ENCODE measurements at regions not wholly inside any gene's neighbourhood (a gene's known extent, or its start where the extent isn't known, plus 50 kb on each side); places are given as distances from the start of the nearest gene placed in this dataset.
A peak's percentile ranks its signal among the peaks of the same experiment; 100 is the strongest.
"Not testable (repeated sequence)": the region's sequence is repeated elsewhere in the genome, so short reads cannot be mapped to it uniquely, and the experiment has no call there.

- DNase-seq (ENCODE audit: low read depth in 3 of 3), result no peak
Measured at GRCh38 chrX:104376937-104377336, 122.2 kb upstream of the ESX1 start.

- no peak for DNase-seq (ENCODE audit: low read depth in 3 of 3)
Measured at GRCh38 chrX:104372547-104372946, 117.8 kb upstream of the ESX1 start.

GRCh38 chrX:104370089-104370488 is 115.4 kb upstream of the ESX1 start:
- DNase-seq (ENCODE audit: low read depth in 3 of 3), result no peak

- DNase-seq (ENCODE audit: low read depth in 3 of 3), result not testable (repeated sequence)
Measured at GRCh38 chrX:104360774-104361173, 106.0 kb upstream of the ESX1 start.

- DNase-seq (ENCODE audit: low read depth in 3 of 3), result no peak
Measured at GRCh38 chrX:104359124-104359523, 104.4 kb upstream of the ESX1 start.

- DNase-seq (ENCODE audit: low read depth in 3 of 3), result no peak
Measured at GRCh38 chrX:104351173-104351769, 96.5 kb upstream of the ESX1 start.

- no peak for DNase-seq (ENCODE audit: low read depth in 3 of 3)
Measured at GRCh38 chrX:104347860-104348259, 93.1 kb upstream of the ESX1 start.

- DNase-seq (ENCODE audit: low read depth in 3 of 3), result peak in 2 of 3 donors; percentile 10 to 41
Measured at GRCh38 chrX:104343428-104344129, 88.8 kb upstream of the ESX1 start.

- DNase-seq (ENCODE audit: low read depth in 3 of 3), result no peak
Measured at GRCh38 chrX:104342065-104342464, 87.3 kb upstream of the ESX1 start.

GRCh38 chrX:104335756-104336155 is 81.0 kb upstream of the ESX1 start:
- no peak for DNase-seq (ENCODE audit: low read depth in 3 of 3)

GRCh38 chrX:104334971-104335370 is 80.2 kb upstream of the ESX1 start:
- DNase-seq (ENCODE audit: low read depth in 3 of 3), result no peak

- DNase-seq (ENCODE audit: low read depth in 3 of 3), result no peak
Measured at GRCh38 chrX:104330966-104331365, 76.2 kb upstream of the ESX1 start.

- no peak for DNase-seq (ENCODE audit: low read depth in 3 of 3)
Measured at GRCh38 chrX:104329731-104330130, 75.0 kb upstream of the ESX1 start.

- no peak for DNase-seq (ENCODE audit: low read depth in 3 of 3)
Measured at GRCh38 chrX:104325213-104325585, 70.5 kb upstream of the ESX1 start.

GRCh38 chrX:104324461-104325212 is 69.9 kb upstream of the ESX1 start:
- no peak for DNase-seq (ENCODE audit: low read depth in 3 of 3)

- no peak for DNase-seq (ENCODE audit: low read depth in 3 of 3)
Measured at GRCh38 chrX:104319346-104319745, 64.6 kb upstream of the ESX1 start.

GRCh38 chrX:104318330-104319009 is 63.7 kb upstream of the ESX1 start:
- DNase-seq (ENCODE audit: low read depth in 3 of 3), result no peak

GRCh38 chrX:104316739-104317138 is 62.0 kb upstream of the ESX1 start:
- no peak for DNase-seq (ENCODE audit: low read depth in 3 of 3)

GRCh38 chrX:104315555-104315954 is 60.8 kb upstream of the ESX1 start:
- no peak for DNase-seq (ENCODE audit: low read depth in 3 of 3)

- DNase-seq (ENCODE audit: low read depth in 3 of 3), result no peak
Measured at GRCh38 chrX:104310657-104311254, 56.0 kb upstream of the ESX1 start.

GRCh38 chrX:104310090-104310489 is 55.4 kb upstream of the ESX1 start:
- DNase-seq (ENCODE audit: low read depth in 3 of 3), result no peak

GRCh38 chrX:104309169-104309568 is 54.4 kb upstream of the ESX1 start:
- DNase-seq (ENCODE audit: low read depth in 3 of 3), result no peak

Data from stimulated activated CD4-positive, alpha-beta T cell treated with anti-CD3 and anti-CD28 coated beads, TNF-alpha, amount 100 ng/mL, for 48 hours (primary cell).